Lung (tissue), 11 donors: ENCODE measurements at regions not wholly inside any gene's neighbourhood (a gene's known extent, or its start where the extent isn't known, plus 50 kb on each side); places are given as distances from the start of the nearest gene placed in this dataset.

Experiments
- ATAC-seq: fragments of 200-7000 bp; cut with Tn5 transposase; one replicate; pipeline ENCODE4 v1.9.1; 2020; ENCODE audit warnings: moderate number of reproducible peaks; ENCODE audit not compliant: insufficient read depth, low FRiP score
- DNase-seq, 3 donors: peaks; one replicate each; pipeline ENCODE4 v3.0.0-alpha.2; 2013 to 2017
- H3K27ac ChIP-seq, 2 donors: one replicate each; pipeline ENCODE4 v1.5.1; 2013; ENCODE audit warnings: mild to moderate bottlenecking in 2 of 2, moderate library complexity in 2 of 2, control low read depth in 1 of 2, inconsistent platforms in 1 of 2, low read depth in 1 of 2, low read length in 1 of 2
- H3K27me3 ChIP-seq, 3 donors: one replicate each; pipeline ENCODE4 v1.5.1; 2013; ENCODE audit warnings: low read length in 2 of 3; ENCODE audit not compliant: control insufficient read depth in 3 of 3, insufficient read depth in 3 of 3
- H3K36me3 ChIP-seq, 4 donors: one replicate each; pipeline ENCODE4 v1.5.1; 2013; ENCODE audit warnings: low read length in 4 of 4, mild to moderate bottlenecking in 1 of 4, moderate library complexity in 1 of 4; ENCODE audit not compliant: control insufficient read depth in 4 of 4, insufficient read depth in 4 of 4
- H3K4me1 ChIP-seq, 5 donors: one replicate each; pipeline ENCODE4 v1.5.1; 2013; ENCODE audit warnings: low read length in 5 of 5, mild to moderate bottlenecking in 2 of 5, moderate library complexity in 1 of 5; ENCODE audit not compliant: control insufficient read depth in 5 of 5, insufficient read depth in 5 of 5
- H3K4me3 ChIP-seq: one replicate; pipeline ENCODE4 v1.5.1; 2013; ENCODE audit warnings: mild to moderate bottlenecking, control low read depth, moderate library complexity
- H3K9ac ChIP-seq, 2 donors: one replicate each; pipeline ENCODE4 v1.5.1; 2013; ENCODE audit warnings: low read length in 2 of 2, control low read depth in 1 of 2; ENCODE audit not compliant: insufficient read depth in 1 of 2
- H3K9me3 ChIP-seq, 4 donors: one replicate each; pipeline ENCODE4 v1.5.1; 2013; ENCODE audit warnings: low read length in 3 of 4, mild to moderate bottlenecking in 1 of 4, moderate library complexity in 1 of 4; ENCODE audit not compliant: control insufficient read depth in 4 of 4, insufficient read depth in 3 of 4
- CTCF ChIP-seq: IDR thresholded peaks from 2 replicates; pipeline ENCODE4 v1.5.1; 2012; ENCODE audit warnings: mild to moderate bottlenecking; ENCODE audit errors: control extremely low read depth, extremely low read depth
- WGBS, 2 donors: extraction: QIAGEN DNeasy Blood & Tissue Kit; methylation state at CpG; one replicate each; pipeline ENCODE4 v1.1.7; 2013; 5-methylcytosine and 5-hydroxymethylcytosine counted together
- donor health status: control.
- donor health status: control.
- donor health status: Bipolar disorder and iron deficiency.
- donor health status: healthy.
- donor health status: DM: yes; HTN: yes; CAD: no.

DNA sequence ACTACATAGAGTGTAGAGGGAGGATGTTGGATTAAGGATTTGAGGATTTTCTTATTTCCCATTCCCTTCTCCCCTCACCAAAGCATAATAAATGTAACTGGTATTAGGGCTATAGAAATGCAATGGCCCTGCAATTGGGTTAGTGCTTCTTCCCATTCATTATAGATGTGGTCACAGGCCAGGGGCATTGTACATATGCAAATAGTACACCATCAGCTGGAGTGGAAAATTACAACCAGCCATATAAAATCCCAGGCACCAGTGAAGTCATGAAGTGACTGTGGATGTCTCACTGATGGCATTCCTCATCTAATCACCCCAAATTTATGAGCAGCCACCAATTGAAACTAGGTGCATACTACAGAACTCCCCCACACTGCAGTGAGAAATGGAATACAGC, 105.9 kb downstream of the PLK2 start:
- no peaks in the 10 kb centered on the region for H3K27me3 ChIP-seq
- no peaks in the 10 kb centered on the region for H3K9me3 ChIP-seq
- no peaks in the 10 kb centered on the region for H3K36me3 ChIP-seq
- no peak overlapping the region for H3K9ac ChIP-seq
- DNase-seq (peak in 2 of 3 donors; percentile 4 to 11), ATAC-seq (no peak)
- no peaks in the 10 kb centered on the region for H3K4me1 ChIP-seq
- H3K27ac ChIP-seq = no peak overlapping the region
- no peak overlapping the region for H3K4me3 ChIP-seq
- TF ChIP-seq CTCF = no peak

- 0 to 95% methylated on average over 1 of the region's 1 CpG for WGBS, 2 donors
- no peaks in the 10 kb centered on the region for H3K27me3 ChIP-seq
- no peak for TF ChIP-seq CTCF
- H3K36me3 ChIP-seq = no peaks in the 10 kb centered on the region
- no peak for DNase-seq
- no peak overlapping the region for H3K4me3 ChIP-seq
- ATAC-seq = no peak
- no peak overlapping the region for H3K9ac ChIP-seq
- no peaks in the 10 kb centered on the region for H3K4me1 ChIP-seq
- H3K9me3 ChIP-seq = no peaks in the 10 kb centered on the region
- no peak overlapping the region for H3K27ac ChIP-seq
Measured at GRCh38 chr5:58351190-58351589, 108.7 kb downstream of the PLK2 start.

DNA sequence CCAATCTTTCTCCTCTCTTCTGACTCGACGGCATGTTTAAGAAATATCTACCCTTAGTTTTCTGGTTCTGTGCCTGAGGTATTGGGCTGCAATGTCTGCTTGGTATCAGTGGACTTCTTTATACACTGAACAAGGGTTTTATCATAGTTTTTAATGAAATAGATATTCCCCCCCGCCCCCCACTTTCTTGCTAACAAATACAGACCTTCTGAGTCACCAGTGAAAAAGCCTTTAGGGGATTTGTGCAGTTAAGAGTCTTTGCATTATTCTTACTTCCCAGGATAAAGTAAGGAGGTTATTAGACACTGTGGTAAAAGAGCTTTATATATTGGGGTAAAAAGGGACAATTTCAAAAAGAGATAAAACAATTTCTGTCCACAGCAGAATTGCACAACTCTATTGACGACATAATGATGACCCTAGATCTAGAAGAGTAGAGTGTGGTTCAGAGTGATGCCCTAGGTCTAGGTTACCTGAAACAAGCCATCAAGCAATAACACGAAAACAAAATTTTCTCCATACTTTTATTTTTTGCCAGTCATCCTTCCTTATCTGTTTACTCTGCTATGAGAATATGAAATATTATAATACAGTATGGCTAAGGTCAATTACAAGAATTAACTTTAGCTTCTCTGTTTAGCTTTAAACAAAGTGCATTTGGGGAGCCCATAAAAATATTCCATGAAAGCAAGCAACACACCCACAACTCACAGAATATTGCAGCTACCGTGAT, 110.7 kb downstream of the PLK2 start:
- Histone ChIP-seq H3K27ac (no peak overlapping the region), H3K9ac (no peak overlapping the region), H3K9me3 (no peaks in the 10 kb centered on the region), H3K36me3 (no peaks in the 10 kb centered on the region), H3K4me3 (no peak overlapping the region), H3K27me3 (no peaks in the 10 kb centered on the region), H3K4me1 (no peaks in the 10 kb centered on the region)
- no peak for ATAC-seq
- no peak for DNase-seq
- TF ChIP-seq CTCF = no peak
- WGBS, 2 donors = 94 to 95% methylated on average over 6 of the region's 6 CpGs

DNA sequence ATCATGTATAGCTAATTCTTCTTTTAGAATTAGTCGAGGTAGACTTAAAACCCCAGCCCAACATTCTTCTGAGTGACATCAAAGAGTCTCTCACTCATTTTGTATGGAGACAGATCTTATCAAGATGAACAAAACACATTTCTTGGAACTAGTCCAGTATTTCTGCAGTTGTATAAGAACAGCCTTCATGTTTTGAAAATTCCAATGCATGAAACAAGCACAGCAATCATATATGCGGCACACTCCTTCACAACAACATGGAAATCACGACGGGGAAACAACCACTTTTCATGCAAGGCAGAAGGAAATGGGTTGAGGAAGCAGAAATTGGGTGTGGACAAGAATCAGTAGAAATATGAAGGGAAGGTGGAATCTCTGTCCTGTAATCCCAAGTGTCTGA, 113.8 kb downstream of the PLK2 start:
- Histone ChIP-seq H3K9me3 (no peaks in the 10 kb centered on the region), H3K27me3 (no peaks in the 10 kb centered on the region), H3K4me3 (no peak overlapping the region), H3K4me1 (no peaks in the 10 kb centered on the region), H3K27ac (no peak overlapping the region), H3K9ac (no peak overlapping the region), H3K36me3 (no peaks in the 10 kb centered on the region)
- DNase-seq (peak in 2 of 3 donors; percentile 15 to 55), ATAC-seq (no peak)
- no peak for TF ChIP-seq CTCF
- WGBS, 2 donors = 63 to 76% methylated on average over 4 of the region's 4 CpGs
